Osteocyte (in vitro differentiated cells): ENCODE measurements at regions not wholly inside any gene's neighbourhood (a gene's known extent, or its start where the extent isn't known, plus 50 kb on each side); places are given as distances from the start of the nearest gene placed in this dataset.

Experiments
- DNase-seq: peaks from one replicate; pipeline ENCODE4 v3.0.0; 2021; ENCODE audit warnings: mixed read lengths; ENCODE audit not compliant: unreplicated experiment; ENCODE audit errors: extremely low spot score
- H3K27ac Mint-ChIP-seq: one replicate; pipeline ENCODE4 v1.8.0; 2021; ENCODE audit warnings: mild to moderate bottlenecking, mixed read lengths; ENCODE audit not compliant: unreplicated experiment
- H3K27me3 Mint-ChIP-seq: one replicate; pipeline ENCODE4 v1.8.0; 2021; ENCODE audit warnings: mixed read lengths; ENCODE audit not compliant: unreplicated experiment
- H3K36me3 Mint-ChIP-seq: one replicate; pipeline ENCODE4 v1.8.0; 2021; ENCODE audit warnings: mixed read lengths; ENCODE audit not compliant: unreplicated experiment
- H3K4me1 Mint-ChIP-seq: one replicate; pipeline ENCODE4 v1.8.0; 2021; ENCODE audit warnings: mixed read lengths; ENCODE audit not compliant: unreplicated experiment
- H3K4me3 Mint-ChIP-seq: one replicate; pipeline ENCODE4 v1.8.0; 2021; ENCODE audit warnings: mild to moderate bottlenecking, moderate library complexity, mixed read lengths; ENCODE audit not compliant: unreplicated experiment
- H3K9me3 Mint-ChIP-seq: one replicate; pipeline ENCODE4 v1.8.0; 2021; ENCODE audit warnings: mixed read lengths; ENCODE audit not compliant: unreplicated experiment
- CTCF ChIP-seq: fragments of 200-600 bp; sonication (generic); IDR thresholded peaks from 2 replicates; pipeline ENCODE4 v1.5.0; 2021; ENCODE audit warnings: antibody characterized with exemption, mild to moderate bottlenecking, moderate library complexity

GRCh38 chr1:209421186-209421585 is 162.3 kb upstream of the CAMK1G start:
- Mint-ChIP-seq H3K27ac (no peak overlapping the region), H3K27me3 (peaks cover 26% of the 10 kb centered on the region), H3K4me3 (no peak overlapping the region), H3K36me3 (no peaks in the 10 kb centered on the region), H3K4me1 (no peaks in the 10 kb centered on the region), H3K9me3 (no peaks in the 10 kb centered on the region)
- no peak for TF ChIP-seq CTCF
- no peak for DNase-seq

- Mint-ChIP-seq H3K4me1 (no peaks in the 10 kb centered on the region), H3K4me3 (no peak overlapping the region), H3K27ac (no peak overlapping the region), H3K9me3 (no peaks in the 10 kb centered on the region), H3K36me3 (no peaks in the 10 kb centered on the region), H3K27me3 (peaks cover 23% of the 10 kb centered on the region)
- no peak for TF ChIP-seq CTCF
- DNase-seq: no peak
Measured at GRCh38 chr1:209421978-209422680, 161.4 kb upstream of the CAMK1G start.

GRCh38 chr1:209425959-209426358 is 157.6 kb upstream of the CAMK1G start:
- H3K36me3 Mint-ChIP-seq: no peaks in the 10 kb centered on the region
- no peak for TF ChIP-seq CTCF
- H3K9me3 Mint-ChIP-seq: no peaks in the 10 kb centered on the region
- H3K27me3 Mint-ChIP-seq: peaks cover 40% of the 10 kb centered on the region
- DNase-seq: no peak
- H3K27ac Mint-ChIP-seq: no peak overlapping the region
- H3K4me3 Mint-ChIP-seq: no peak overlapping the region
- no peaks in the 10 kb centered on the region for H3K4me1 Mint-ChIP-seq

GRCh38 chr1:209427277-209427676 is 156.2 kb upstream of the CAMK1G start:
- Mint-ChIP-seq H3K4me3 (no peak overlapping the region), H3K27ac (no peak overlapping the region), H3K4me1 (no peaks in the 10 kb centered on the region)

GRCh38 chr1:209427811-209428210 is 155.7 kb upstream of the CAMK1G start:
- no peak overlapping the region for H3K4me3 Mint-ChIP-seq
- H3K9me3 Mint-ChIP-seq: no peaks in the 10 kb centered on the region
- no peak for DNase-seq
- TF ChIP-seq CTCF: no peak
- peaks cover 53% of the 10 kb centered on the region for H3K27me3 Mint-ChIP-seq
- no peaks in the 10 kb centered on the region for H3K36me3 Mint-ChIP-seq
- no peak overlapping the region for H3K27ac Mint-ChIP-seq
- H3K4me1 Mint-ChIP-seq: no peaks in the 10 kb centered on the region

More at GRCh38 chr1:209427277-209427676, 156.2 kb upstream of the CAMK1G start:
- no peak for TF ChIP-seq CTCF
- Mint-ChIP-seq H3K27me3 (peaks cover 50% of the 10 kb centered on the region), H3K36me3 (no peaks in the 10 kb centered on the region), H3K9me3 (no peaks in the 10 kb centered on the region)
- DNase-seq: peak; percentile 49
